HCT116 (cell line): ENCODE measurements at regions not wholly inside any gene's neighbourhood (a gene's known extent, or its start where the extent isn't known, plus 50 kb on each side); places are given as distances from the start of the nearest gene placed in this dataset.

Source experiments
- ATAC-seq: fragments of 200-7000 bp; cut with Tn5 transposase; 2 replicates; pipeline ENCODE4 v1.9.1; 2020; ENCODE audit warnings: mild to moderate bottlenecking, moderate library complexity
- BruUV-seq: library from RNA; stranded (reverse); fragments of 400-500 nt; replicated peaks from 2 replicates; lab custom pipeline; 2021; lab: Mats Ljungman, UMichigan
- CTCF ChIA-PET: fragments of 300-600 bp; sonication (Branson Sonifier 250); formaldehyde crosslinking; loops from one replicate; lab custom pipeline; 2021; ENCODE audit warnings: antibody characterized with exemption; lab: Charles Lee
- POLR2A ChIA-PET: fragments of 300-600, 350-600 bp; sonication (Branson Sonifier 250); formaldehyde crosslinking; loops from one replicate; lab custom pipeline; 2021; ENCODE audit warnings: antibody characterized with exemption; lab: Charles Lee
- RAD21 ChIA-PET, 2 experiments: fragments of 300-600 bp; sonication (Branson Sonifier 250); formaldehyde crosslinking; loops; one replicate each; lab custom pipeline; 2023; ENCODE audit warnings: low total read pairs in 2 of 2; ENCODE audit not compliant: uncharacterized antibody in 2 of 2, unreplicated experiment in 2 of 2, low non-redundant PET in 1 of 2; lab: Charles Lee
- DNase-seq: peaks from one replicate; pipeline ENCODE4 v3.0.0-alpha.2; 2010; ENCODE audit warnings: low read depth, low spot score
- H2AFZ ChIP-seq: fragments of 200-600 bp; shearing (Covaris generic), sonication (generic); 2 replicates; pipeline ENCODE4 v1.6.1; 2017; ENCODE audit warnings: low read depth, mixed run types, mixed read lengths, antibody characterized with exemption, low read length; ENCODE audit not compliant: poor library complexity, severe bottlenecking
- H3K27ac ChIP-seq: 2 replicates; pipeline ENCODE4 v1.5.1; 2012; ENCODE audit warnings: low read depth, low read length
- H3K27me3 ChIP-seq: fragments of 200-600 bp; sonication (generic); 2 replicates; pipeline ENCODE4 v1.6.1; 2016; ENCODE audit warnings: mixed run types, low read length, mixed read lengths; ENCODE audit not compliant: insufficient read depth
- H3K36me3 ChIP-seq, 2 experiments: fragments of 200-500 bp in 1 of 2; fragments of 200-600 bp in 1 of 2; sonication (Bioruptor generic) in 1 of 2; sonication (generic) in 1 of 2; 2 replicates each; pipeline versions ENCODE4 v1.5.1 to v1.6.1; 2014 to 2016; ENCODE audit warnings: low read length in 2 of 2, inconsistent platforms in 1 of 2, mixed read lengths in 1 of 2, mixed run types in 1 of 2; ENCODE audit not compliant: insufficient read depth in 2 of 2, control insufficient read depth in 1 of 2
- H3K4me1 ChIP-seq, 2 experiments: fragments of 200-600 bp in 1 of 2; sonication (generic) in 1 of 2; 2 replicates each; pipeline versions ENCODE4 v1.5.1 to v1.6.1; 2012 to 2017; ENCODE audit warnings: low read length in 2 of 2, inconsistent platforms in 1 of 2, mild to moderate bottlenecking in 1 of 2, mixed read lengths in 1 of 2, mixed run types in 1 of 2, moderate library complexity in 1 of 2; ENCODE audit not compliant: insufficient read depth in 2 of 2, control insufficient read depth in 1 of 2
- H3K4me2 ChIP-seq: fragments of 200-600 bp; sonication (generic); 2 replicates; pipeline ENCODE4 v1.6.1; 2017; ENCODE audit warnings: mixed run types, low read length, mixed read lengths
- H3K4me3 ChIP-seq, 2 experiments: fragments of 200-600 bp in 1 of 2; sonication (generic) in 1 of 2; replicated peaks in 1 of 2; 2 replicates each; pipeline ENCODE4 v1.5.1; 2011 to 2016; ENCODE audit warnings: low read length in 2 of 2, control low read depth in 1 of 2, low read depth in 1 of 2, mild to moderate bottlenecking in 1 of 2, mixed read lengths in 1 of 2, mixed run types in 1 of 2
- H3K79me2 ChIP-seq: fragments of 200-600 bp; sonication (generic); 2 replicates; pipeline ENCODE4 v1.6.1; 2017; ENCODE audit warnings: mild to moderate bottlenecking, mixed run types, low read length, moderate library complexity, mixed read lengths; ENCODE audit not compliant: insufficient read depth
- H3K9ac ChIP-seq: fragments of 200-600 bp; sonication (generic); 2 replicates; pipeline ENCODE4 v1.6.1; 2016; ENCODE audit warnings: low read length, mixed read lengths
- H3K9me2 ChIP-seq: fragments of 200-600 bp; sonication (generic), shearing (Covaris generic); 2 replicates; pipeline ENCODE4 v1.6.1; 2017; ENCODE audit warnings: mixed run types, mild to moderate bottlenecking, moderate library complexity; ENCODE audit not compliant: insufficient read depth
- H3K9me3 ChIP-seq, 2 experiments: fragments of 200-500 bp in 1 of 2; fragments of 200-600 bp in 1 of 2; sonication (Bioruptor generic) in 1 of 2; sonication (generic) in 1 of 2; 2 replicates each; pipeline ENCODE4 v1.6.1; 2014 to 2017; ENCODE audit warnings: low read length in 2 of 2, mixed read lengths in 2 of 2, inconsistent platforms in 1 of 2, low read depth in 1 of 2, mild to moderate bottlenecking in 1 of 2, mixed run types in 1 of 2, moderate library complexity in 1 of 2; ENCODE audit not compliant: control insufficient read depth in 1 of 2, insufficient read depth in 1 of 2
- H4K20me1 ChIP-seq: fragments of 200-600 bp; sonication (generic), shearing (Covaris generic); 2 replicates; pipeline ENCODE4 v1.6.1; 2017; ENCODE audit warnings: mixed run types, mild to moderate bottlenecking, moderate library complexity; ENCODE audit not compliant: insufficient read depth
- CTCF ChIP-seq, 3 experiments: fragments of 200-600 bp in 1 of 3; sonication (generic) in 1 of 3; IDR thresholded peaks in 2 of 3; conservative IDR thresholded peaks in 1 of 3; 2 replicates each; pipeline ENCODE4 v1.5.1; 2012 to 2017; ENCODE audit warnings: low read depth in 2 of 3, low read length in 2 of 3, antibody characterized with exemption in 1 of 3, borderline replicate concordance in 1 of 3, control low read depth in 1 of 3, mild to moderate bottlenecking in 1 of 3, mixed read lengths in 1 of 3, mixed run types in 1 of 3, moderate library complexity in 1 of 3; ENCODE audit not compliant: insufficient read depth in 1 of 3
- ELF1 ChIP-seq: IDR thresholded peaks from 2 replicates; pipeline ENCODE4 v1.6.1; 2012; ENCODE audit warnings: low read depth, borderline replicate concordance
- POLR2A ChIP-seq: IDR thresholded peaks from 2 replicates; pipeline ENCODE4 v1.7.0; 2011; ENCODE audit warnings: borderline replicate concordance; ENCODE audit not compliant: insufficient read depth, insufficient read length; ENCODE audit errors: extremely low read depth
- REST ChIP-seq: IDR thresholded peaks from 2 replicates; pipeline ENCODE4 v1.6.1; 2012; ENCODE audit warnings: low read depth
- SIN3A ChIP-seq: IDR thresholded peaks from 2 replicates; pipeline ENCODE4 v1.6.1; 2012; ENCODE audit warnings: low read depth
- intact Hi-C: fragments of 100-400 bp; cut with micrococcal nuclease; formaldehyde crosslinking; loops from 2 replicates; pipeline ENCODE4 v1.10.0; 2022

- ATAC-seq (no peak), DNase-seq (no peak)
- CTCF ChIA-PET, result no interaction called here
- no peak overlapping the region for H3K27ac ChIP-seq
- no peaks in the 10 kb centered on the region for H3K9me2 ChIP-seq
- RAD21 ChIA-PET, result no interaction called here
- H3K9me3 ChIP-seq, result no peaks in the 10 kb centered on the region
- no peak overlapping the region for H3K9ac ChIP-seq
- H4K20me1 ChIP-seq, result no peaks in the 10 kb centered on the region
- no peaks in the 10 kb centered on the region for H3K4me1 ChIP-seq
- H3K79me2 ChIP-seq, result no peaks in the 10 kb centered on the region
- no peak overlapping the region for H3K4me3 ChIP-seq
- H3K36me3 ChIP-seq, result no peaks in the 10 kb centered on the region
- H3K4me2 ChIP-seq, result no peak overlapping the region
- no TSS peak for BruUV-seq
- H3K27me3 ChIP-seq, result peaks cover 8% of the 10 kb centered on the region; the same call in 1 of the 2 replicates
- intact Hi-C loops, result no loop called here
- H2AFZ ChIP-seq, result no peak overlapping the region
- TF ChIP-seq ELF1, result no peak
- POLR2A ChIA-PET, result no interaction called here
Measured at GRCh38 chr4:20353646-20354045, 101.9 kb downstream of the SLIT2 start.

- POLR2A ChIA-PET, result no interaction called here
- Histone ChIP-seq H3K9me3 (no peaks in the 10 kb centered on the region), H2AFZ (no peak overlapping the region), H3K4me2 (no peak overlapping the region), H4K20me1 (no peaks in the 10 kb centered on the region), H3K27me3 (peaks cover 8% of the 10 kb centered on the region; the same call in 1 of the 2 replicates), H3K9me2 (no peaks in the 10 kb centered on the region), H3K36me3 (no peaks in the 10 kb centered on the region), H3K27ac (no peak overlapping the region), H3K9ac (no peak overlapping the region), H3K79me2 (no peaks in the 10 kb centered on the region), H3K4me3 (no peak overlapping the region), H3K4me1 (no peaks in the 10 kb centered on the region)
- intact Hi-C loops, result no loop called here
- BruUV-seq, result no TSS peak
- RAD21 ChIA-PET, result no interaction called here
- no peak for DNase-seq
- no peak for TF ChIP-seq SIN3A
- no peak for TF ChIP-seq CTCF (IDR thresholded peaks at IDR 0.05 in 2 of 3, conservative IDR thresholded peaks at IDR 0.05 in 1 of 3; ENCODE audit: borderline replicate concordance in 1 of 3, insufficient read depth in 1 of 3, low read depth in 2 of 3, low read length in 2 of 3)
- no peak for TF ChIP-seq REST
- no peak for TF ChIP-seq POLR2A
- CTCF ChIA-PET, result no interaction called here
- no peak for ATAC-seq
Measured at GRCh38 chr4:20354120-20354519, 102.4 kb downstream of the SLIT2 start.
